Stimulated activated CD4-positive, alpha-beta T cell treated with anti-CD3 and anti-CD28 coated beads, TNF-alpha, amount 100 ng/mL, for 1 hour (primary cell): ENCODE measurements at regions not wholly inside any gene's neighbourhood (a gene's known extent, or its start where the extent isn't known, plus 50 kb on each side); places are given as distances from the start of the nearest gene placed in this dataset.

Experiments
- DNase-seq, 3 donors: peaks; one replicate each; pipeline ENCODE4 v3.0.0-alpha.2; 2020; ENCODE audit warnings: low read depth in 3 of 3, low spot score in 1 of 3

- no peak for DNase-seq
Measured at GRCh38 chr13:107427536-107427935, 787.8 kb downstream of the LIG4 start.

GRCh38 chr13:107422421-107422820 is 792.9 kb downstream of the LIG4 start:
- DNase-seq, result no peak

GRCh38 chr13:107421951-107422350 is 793.4 kb downstream of the LIG4 start:
- no peak for DNase-seq

GRCh38 chr13:107421028-107421427 is 794.3 kb downstream of the LIG4 start:
- DNase-seq, result no peak

- no peak for DNase-seq
Measured at GRCh38 chr13:107413005-107413404, 802.3 kb downstream of the LIG4 start.

- no peak for DNase-seq
Measured at GRCh38 chr13:107407074-107407473, 808.3 kb downstream of the LIG4 start.

- DNase-seq, result no peak
Measured at GRCh38 chr13:107395927-107396662, 819.2 kb downstream of the LIG4 start.

GRCh38 chr13:107392205-107392604 is 823.1 kb downstream of the LIG4 start:
- DNase-seq, result no peak

- no peak for DNase-seq
Measured at GRCh38 chr13:107387525-107387924, 819.6 kb upstream of the ARGLU1 start.

GRCh38 chr13:107379407-107380155 is 811.6 kb upstream of the ARGLU1 start:
- no peak for DNase-seq

GRCh38 chr13:107376341-107377125 is 808.6 kb upstream of the ARGLU1 start:
- DNase-seq, result no peak

GRCh38 chr13:107375701-107376340 is 807.9 kb upstream of the ARGLU1 start:
- no peak for DNase-seq

GRCh38 chr13:107374038-107374437 is 806.1 kb upstream of the ARGLU1 start:
- DNase-seq, result no peak

GRCh38 chr13:107373551-107373950 is 805.6 kb upstream of the ARGLU1 start:
- DNase-seq, result no peak

- DNase-seq, result no peak
Measured at GRCh38 chr13:107370015-107370785, 802.3 kb upstream of the ARGLU1 start.

- no peak for DNase-seq
Measured at GRCh38 chr13:107367258-107367657, 799.3 kb upstream of the ARGLU1 start.

- no peak for DNase-seq
Measured at GRCh38 chr13:107365466-107366215, 797.7 kb upstream of the ARGLU1 start.

GRCh38 chr13:107364658-107365057 is 796.7 kb upstream of the ARGLU1 start:
- DNase-seq, result no peak

GRCh38 chr13:107361666-107362065 is 793.7 kb upstream of the ARGLU1 start:
- DNase-seq, result no peak

GRCh38 chr13:107360010-107360409 is 792.1 kb upstream of the ARGLU1 start:
- DNase-seq, result no peak
